GM19397 (cell line): ENCODE measurements at regions not wholly inside any gene's neighbourhood (a gene's known extent, or its start where the extent isn't known, plus 50 kb on each side); places are given as distances from the start of the nearest gene placed in this dataset.
"Not testable (repeated sequence)": the region's sequence is repeated elsewhere in the genome, so short reads cannot be mapped to it uniquely, and the experiment has no call there.

Experiments
- ATAC-seq: cut with Tn5 transposase; IDR thresholded peaks from one replicate; pipeline ENCODE4 v1.9.1; 2021; ENCODE audit warnings: mild to moderate bottlenecking, moderate library complexity; ENCODE audit not compliant: unreplicated experiment

GRCh38 chr2:204140246-204140645 lies 203.7 kb downstream of the ICOS start:
- ATAC-seq: no peak

DNA sequence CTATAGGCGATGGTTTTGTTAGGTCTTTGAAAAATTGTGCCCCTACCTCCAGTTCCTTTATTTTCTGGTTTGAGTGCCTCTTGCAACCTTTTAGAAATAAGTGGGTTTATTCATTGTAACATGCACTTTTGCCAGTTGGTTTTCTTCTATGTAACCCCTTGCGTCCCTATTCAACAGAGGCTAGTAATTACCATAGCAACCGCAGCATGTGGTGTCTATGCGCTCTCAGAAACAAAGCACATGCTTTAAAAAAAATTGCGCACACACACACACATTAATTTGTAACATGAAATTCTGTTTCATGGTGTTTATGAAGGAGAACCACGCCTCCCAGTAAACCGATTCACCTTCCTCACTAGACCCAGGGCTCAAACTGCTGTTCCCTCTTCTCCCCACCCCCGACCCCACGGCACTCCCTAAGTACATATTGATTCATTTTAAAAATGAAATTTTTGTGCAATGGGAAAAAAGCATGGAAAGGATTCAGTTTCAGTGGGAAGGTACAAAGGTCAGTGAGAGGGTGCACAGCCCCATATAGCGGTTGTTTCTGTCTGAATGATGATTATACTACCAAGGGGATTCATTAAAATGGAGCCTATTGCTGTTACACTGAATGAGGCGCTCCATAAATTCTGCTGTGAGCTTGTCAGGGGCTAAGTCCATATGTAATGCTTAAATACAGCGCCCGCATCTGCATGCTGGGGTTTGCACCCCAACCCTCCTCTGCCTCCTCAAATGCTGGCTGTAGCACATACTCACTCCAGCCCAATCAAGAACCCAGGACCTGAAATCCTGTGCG lies 206.9 kb downstream of the ICOS start:
- no peak for ATAC-seq

DNA sequence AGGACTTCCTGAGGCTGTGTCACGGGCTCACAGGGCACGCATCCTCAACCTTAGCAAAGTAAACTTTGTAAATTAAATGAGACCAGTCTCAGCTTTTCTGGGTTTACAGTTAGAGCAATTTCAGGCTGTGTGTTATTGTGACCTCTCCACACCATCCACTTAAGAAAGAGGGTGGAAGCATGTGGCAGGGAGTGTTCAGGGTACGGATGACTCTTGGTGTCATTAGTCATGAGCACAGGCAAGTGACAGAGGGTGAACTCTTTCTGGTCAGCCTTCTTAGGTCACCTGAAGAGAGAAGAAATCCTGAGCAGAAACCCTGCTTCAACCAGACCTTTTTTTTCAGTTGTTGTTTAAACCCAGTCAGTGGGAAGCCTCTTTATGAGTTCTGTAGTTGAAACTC lies 207.9 kb downstream of the ICOS start:
- no peak for ATAC-seq

- peak; percentile 99 for ATAC-seq
Measured at GRCh38 chr2:204145263-204145751, 208.7 kb downstream of the ICOS start.

DNA sequence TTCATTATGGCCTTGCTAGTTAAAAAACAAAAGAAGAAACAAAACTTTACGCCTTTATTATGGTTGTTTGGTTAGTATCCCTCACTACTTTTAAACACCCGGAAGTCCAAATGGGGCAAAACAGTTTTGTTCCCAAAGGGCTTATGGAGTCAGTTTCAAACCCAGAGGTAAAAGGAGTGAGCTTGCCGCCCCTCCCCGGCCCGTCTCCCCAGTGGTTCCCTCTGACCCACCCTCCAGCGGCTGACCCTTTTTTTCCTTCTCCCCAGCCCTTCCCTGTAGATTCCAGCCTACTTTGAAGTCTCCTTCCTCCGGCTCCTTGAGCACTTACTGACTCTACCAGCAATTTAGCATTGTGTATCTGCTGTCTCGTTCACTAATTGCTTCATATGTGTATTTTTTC lies 209.2 kb downstream of the ICOS start:
- no peak for ATAC-seq

GRCh38 chr2:204147040-204147439 lies 210.5 kb downstream of the ICOS start:
- not testable (repeated sequence) for ATAC-seq

GRCh38 chr2:204150721-204151120 lies 214.2 kb downstream of the ICOS start:
- no peak for ATAC-seq

- ATAC-seq: no peak
Measured at GRCh38 chr2:204152616-204153015, 216.1 kb downstream of the ICOS start.

GRCh38 chr2:204154863-204155262 lies 218.3 kb downstream of the ICOS start:
- ATAC-seq: no peak

DNA sequence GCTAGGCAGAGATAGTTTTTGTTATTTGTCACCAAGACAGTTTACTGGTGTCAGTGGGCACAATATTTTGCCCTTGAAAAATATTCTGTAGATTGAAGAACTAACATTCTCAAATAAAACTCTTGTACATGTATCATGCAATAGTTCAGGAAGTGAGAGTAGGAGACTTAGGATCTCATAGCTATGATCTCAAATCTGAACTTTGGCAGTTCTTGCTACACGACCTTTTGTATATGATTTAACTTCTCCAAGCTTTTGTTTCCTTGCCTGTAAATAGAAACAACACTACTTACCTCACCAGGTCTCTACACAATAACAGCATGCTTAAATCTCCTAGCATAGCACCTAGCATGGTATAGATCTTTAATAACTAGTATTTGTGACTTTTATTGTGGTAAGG lies 219.9 kb downstream of the ICOS start:
- ATAC-seq: no peak

- no peak for ATAC-seq
Measured at GRCh38 chr2:204157684-204158083, 221.1 kb downstream of the ICOS start.

- ATAC-seq: no peak
Measured at GRCh38 chr2:204159526-204159925, 223.0 kb downstream of the ICOS start.

DNA sequence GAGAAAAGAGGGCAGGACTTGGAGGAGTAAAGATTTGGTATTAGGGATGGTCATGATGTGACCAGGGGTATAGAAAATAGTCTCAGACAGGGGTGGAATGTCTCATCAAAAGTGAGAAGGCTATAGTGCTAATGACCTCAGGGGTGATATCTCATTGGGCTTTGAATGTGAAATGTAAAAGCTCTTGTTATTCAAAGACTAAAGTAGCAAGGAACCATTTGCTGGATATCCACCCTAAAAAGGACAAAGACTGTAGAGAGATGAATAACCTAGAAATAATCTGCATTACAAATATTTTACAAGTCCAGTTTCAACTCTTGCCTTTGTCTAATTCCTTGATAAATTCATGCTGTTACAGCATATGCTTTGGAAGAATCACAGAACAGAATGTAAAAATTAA lies 224.4 kb downstream of the ICOS start:
- ATAC-seq: no peak

- ATAC-seq: no peak
Measured at GRCh38 chr2:204161886-204162285, 225.3 kb downstream of the ICOS start.

GRCh38 chr2:204166961-204167360 lies 230.4 kb downstream of the ICOS start:
- ATAC-seq: no peak

DNA sequence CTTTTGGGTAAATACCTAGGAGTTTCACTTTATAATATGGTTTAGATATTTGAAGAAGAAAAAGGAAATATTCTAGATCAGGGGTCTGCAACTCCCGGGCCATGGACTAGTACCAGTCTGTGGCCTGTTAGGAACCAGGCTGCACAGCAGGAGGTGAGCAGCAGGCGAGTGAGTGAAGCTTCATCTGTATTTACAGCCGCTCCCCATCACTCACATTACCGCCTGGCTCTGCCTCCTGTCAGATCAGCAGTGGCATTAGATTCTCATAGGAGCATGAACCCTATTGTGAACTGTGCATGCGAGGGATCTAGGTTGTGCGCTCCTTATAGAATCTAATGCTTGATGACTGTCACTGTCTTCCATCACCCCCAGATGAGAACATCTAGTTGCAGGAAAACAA lies 231.1 kb downstream of the ICOS start:
- ATAC-seq: not testable (repeated sequence)

DNA sequence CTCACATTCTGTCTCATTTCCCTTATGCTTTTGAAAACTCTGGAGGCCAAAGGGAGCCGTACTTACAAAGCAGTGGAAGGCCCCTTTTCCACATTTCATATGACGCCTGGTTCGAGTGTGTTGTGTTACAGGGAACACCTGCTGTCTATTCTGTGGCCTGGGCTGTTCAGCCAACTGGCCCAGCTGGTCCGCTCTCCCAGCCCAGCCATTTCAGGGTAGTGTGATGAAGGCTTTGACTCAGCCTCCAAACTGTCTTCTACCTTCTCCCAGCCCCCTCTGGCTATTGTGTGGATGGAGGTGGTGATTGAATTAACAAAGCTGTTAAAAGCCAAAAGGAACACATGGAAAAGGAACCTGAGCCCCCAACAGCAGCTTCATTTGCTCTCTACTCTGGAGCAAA lies 233.8 kb downstream of the ICOS start:
- ATAC-seq: no peak

GRCh38 chr2:204171432-204172144 lies 235.0 kb downstream of the ICOS start:
- no peak for ATAC-seq

DNA sequence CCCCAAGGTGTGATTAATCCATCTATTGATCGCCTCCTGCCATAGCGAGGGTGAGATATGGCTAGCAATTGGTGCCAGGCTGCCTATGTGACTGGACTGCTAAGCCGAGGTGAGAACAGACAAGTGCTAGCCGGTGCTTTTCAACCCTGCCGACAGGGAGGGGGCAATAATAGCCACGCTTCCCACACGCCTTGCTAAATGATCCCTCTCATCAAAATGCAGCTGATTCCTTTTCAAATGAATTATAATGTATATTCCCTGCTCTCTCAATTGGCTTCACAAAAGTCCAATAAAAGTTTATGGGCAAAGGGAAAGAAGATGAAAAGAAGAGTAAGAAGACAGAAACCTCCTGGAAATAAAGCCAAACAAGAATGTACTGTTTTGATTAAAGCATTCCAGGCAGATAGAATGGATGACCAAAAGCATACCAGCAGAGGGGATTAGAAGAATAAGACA lies 235.6 kb downstream of the ICOS start:
- no peak for ATAC-seq

- ATAC-seq: no peak
Measured at GRCh38 chr2:204174034-204174433, 237.5 kb downstream of the ICOS start.

DNA sequence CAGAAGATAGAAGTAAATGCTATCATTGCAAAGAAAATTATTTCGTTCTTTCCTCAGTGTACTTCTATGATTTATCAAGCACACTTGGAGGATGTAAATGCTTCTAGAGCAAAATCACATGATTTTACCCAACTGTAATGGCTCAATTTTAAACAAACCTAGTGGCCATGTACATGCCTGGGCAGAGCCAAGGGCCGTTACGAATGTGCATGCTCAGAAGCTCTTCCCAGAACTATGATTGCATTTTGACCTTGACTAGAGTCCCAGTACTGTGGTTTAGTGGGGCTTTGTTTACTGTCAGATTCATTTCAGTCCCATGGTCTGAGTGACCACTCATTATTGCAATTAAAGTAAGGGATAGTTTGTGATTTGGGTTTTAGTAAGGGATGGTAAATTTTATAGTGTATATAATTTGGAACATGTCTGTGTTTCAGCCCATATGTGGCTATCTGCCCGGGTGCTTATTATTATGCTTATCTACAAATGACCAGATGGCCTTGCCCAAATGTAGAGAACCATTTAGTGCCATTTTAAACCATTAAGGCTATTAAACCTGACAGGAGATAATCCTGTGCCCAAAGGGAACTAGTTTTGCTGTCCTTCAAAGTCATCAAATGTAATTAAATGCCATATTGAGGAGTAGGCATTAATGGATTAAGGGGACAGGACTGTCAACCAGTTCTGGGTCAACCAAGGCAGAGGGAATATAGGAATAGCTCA lies 239.1 kb downstream of the ICOS start:
- no peak for ATAC-seq
